H1 (cell line): ENCODE measurements at regions not wholly inside any gene's neighbourhood (a gene's known extent, or its start where the extent isn't known, plus 50 kb on each side); places are given as distances from the start of the nearest gene placed in this dataset.

Experiments
- CTCF ChIA-PET: fragments of 300-600 bp; sonication (Branson Sonifier 250); formaldehyde crosslinking; loops from one replicate; lab custom pipeline; 2021; ENCODE audit not compliant: partially characterized antibody; lab: Charles Lee
- POLR2A ChIA-PET: fragments of 300-600 bp; sonication (Branson Sonifier 250); formaldehyde crosslinking; loops from one replicate; lab custom pipeline; 2021; ENCODE audit warnings: inconsistent platforms; ENCODE audit not compliant: partially characterized antibody; lab: Charles Lee
- DNase-seq, 2 experiments: peaks; one replicate each; pipeline versions ENCODE4 v3.0.0 to v3.0.0-alpha.2; 2010 to 2022; ENCODE audit warnings: low spot score in 2 of 2, low read depth in 1 of 2, mixed read lengths in 1 of 2
- FAIRE-seq: peaks from 2 replicates; lab custom pipeline; 2011; peaks lifted over from hg19 to GRCh38; lab: Jason Lieb, UNC
- H2AFZ ChIP-seq: 2 replicates; pipeline ENCODE4 v1.8.1; 2012; ENCODE audit warnings: low read length, inconsistent platforms
- H2AK5ac ChIP-seq: 2 replicates; pipeline ENCODE4 v1.6.1; 2013; ENCODE audit warnings: low read depth, low read length
- H2BK120ac ChIP-seq: replicated peaks from 2 replicates; pipeline ENCODE3; 2013; ENCODE audit warnings: low read depth, low read length, inconsistent platforms
- H2BK12ac ChIP-seq: 2 replicates; pipeline ENCODE4 v1.6.1; 2013; ENCODE audit warnings: low read depth, low read length
- H2BK15ac ChIP-seq: 2 replicates; pipeline ENCODE4 v1.6.1; 2013; ENCODE audit warnings: low read length
- H2BK20ac ChIP-seq: 2 replicates; pipeline ENCODE4 v1.6.1; 2013; ENCODE audit warnings: low read length
- H2BK5ac ChIP-seq: 2 replicates; pipeline ENCODE4 v1.6.1; 2013; ENCODE audit warnings: low read depth, low read length
- H3K14ac ChIP-seq: 2 replicates; pipeline ENCODE4 v1.6.1; 2013; ENCODE audit warnings: inconsistent platforms; ENCODE audit not compliant: insufficient read length
- H3K18ac ChIP-seq: 2 replicates; pipeline ENCODE4 v1.6.1; 2013; ENCODE audit warnings: low read length; ENCODE audit errors: extremely low read depth
- H3K23ac ChIP-seq: 2 replicates; pipeline ENCODE4 v1.6.1; 2013; ENCODE audit warnings: inconsistent platforms; ENCODE audit not compliant: insufficient read length
- H3K23me2 ChIP-seq: 2 replicates; pipeline ENCODE4 v1.6.1; 2013; ENCODE audit warnings: low read depth, low read length
- H3K27ac ChIP-seq: 2 replicates; pipeline ENCODE4 v1.6.1; 2011; ENCODE audit warnings: low read depth, low read length, inconsistent platforms
- H3K27me3 ChIP-seq, 4 experiments: replicated peaks in 1 of 4; 1 replicate in 1 of 4; 2 replicates in 3 of 4; pipeline versions ENCODE4 v1.6.1 to v1.8.1; 2011 to 2013; ENCODE audit warnings: low read length in 3 of 4, mild to moderate bottlenecking in 3 of 4, inconsistent platforms in 2 of 4, mixed read lengths in 2 of 4, moderate library complexity in 1 of 4; ENCODE audit not compliant: control insufficient read depth in 3 of 4, insufficient read depth in 3 of 4; ENCODE audit errors: extremely low read depth in 1 of 4
- H3K36me3 ChIP-seq, 4 experiments: 2 replicates each; pipeline versions ENCODE4 v1.6.1 to v1.8.1; 2011 to 2013; ENCODE audit warnings: mild to moderate bottlenecking in 4 of 4, low read length in 3 of 4, moderate library complexity in 2 of 4, control low read depth in 1 of 4, inconsistent platforms in 1 of 4; ENCODE audit not compliant: insufficient read depth in 4 of 4, control insufficient read depth in 2 of 4
- H3K4ac ChIP-seq: replicated peaks from 2 replicates; pipeline ENCODE3; 2013; ENCODE audit warnings: low read length, low read depth, mixed read lengths, inconsistent platforms; ENCODE audit not compliant: insufficient read length
- H3K4me1 ChIP-seq, 4 experiments: replicated peaks in 1 of 4; 1 replicate in 1 of 4; 2 replicates in 3 of 4; pipeline versions ENCODE4 v1.6.1 to v1.8.1; 2011 to 2013; ENCODE audit warnings: low read length in 3 of 4, inconsistent platforms in 2 of 4, mixed read lengths in 1 of 4; ENCODE audit not compliant: insufficient read depth in 4 of 4, control insufficient read depth in 3 of 4
- H3K4me2 ChIP-seq, 2 experiments: 2 replicates each; pipeline versions ENCODE4 v1.6.1 to v1.8.1; 2011 to 2013; ENCODE audit warnings: low read depth in 2 of 2, low read length in 2 of 2, control low read depth in 1 of 2, inconsistent platforms in 1 of 2, mild to moderate bottlenecking in 1 of 2; ENCODE audit not compliant: insufficient read depth in 1 of 2
- H3K4me3 ChIP-seq, 4 experiments: fragments of 200-600, 300-600 bp in 1 of 4; sonication (generic), shearing (Covaris generic), sonication (Bioruptor Twin) in 1 of 4; 2 replicates each; pipeline versions ENCODE4 v1.5.1 to v1.8.1; 2011 to 2016; ENCODE audit warnings: low read length in 4 of 4, low read depth in 3 of 4, control low read depth in 2 of 4, inconsistent platforms in 2 of 4, mild to moderate bottlenecking in 2 of 4, mixed read lengths in 1 of 4, moderate library complexity in 1 of 4; ENCODE audit not compliant: insufficient read depth in 2 of 4; ENCODE audit errors: extremely low read depth in 1 of 4
- H3K56ac ChIP-seq: replicated peaks from 2 replicates; pipeline ENCODE3; 2013; ENCODE audit warnings: low read depth, mild to moderate bottlenecking, mixed read lengths, low read length, inconsistent platforms; ENCODE audit not compliant: insufficient read length
- H3K79me1 ChIP-seq: 2 replicates; pipeline ENCODE4 v1.6.1; 2013; ENCODE audit warnings: low read depth, low read length, control low read depth
- H3K79me2 ChIP-seq, 2 experiments: 2 replicates each; pipeline versions ENCODE4 v1.6.1 to v1.8.1; 2012 to 2013; ENCODE audit warnings: low read length in 2 of 2, mild to moderate bottlenecking in 2 of 2, inconsistent platforms in 1 of 2; ENCODE audit not compliant: insufficient read depth in 2 of 2, control insufficient read depth in 1 of 2
- H3K9ac ChIP-seq, 4 experiments: replicated peaks in 1 of 4; 1 replicate in 1 of 4; 2 replicates in 3 of 4; pipeline versions ENCODE4 v1.6.1 to v1.8.1; 2011 to 2013; ENCODE audit warnings: low read depth in 3 of 4, low read length in 3 of 4, control low read depth in 2 of 4, mild to moderate bottlenecking in 2 of 4, moderate library complexity in 2 of 4, inconsistent platforms in 1 of 4; ENCODE audit errors: extremely low read depth in 1 of 4
- H3K9me3 ChIP-seq, 2 experiments: 2 replicates each; pipeline versions ENCODE4 v1.6.1 to v1.8.1; 2012 to 2013; ENCODE audit warnings: mild to moderate bottlenecking in 2 of 2, moderate library complexity in 2 of 2, control low read depth in 1 of 2, inconsistent platforms in 1 of 2, low read depth in 1 of 2, low read length in 1 of 2, mixed read lengths in 1 of 2; ENCODE audit not compliant: insufficient read depth in 2 of 2
- H4K20me1 ChIP-seq, 2 experiments: replicated peaks in 1 of 2; 2 replicates each; pipeline versions ENCODE3 to v1.8.1; 2011 to 2013; ENCODE audit warnings: inconsistent platforms in 2 of 2, low read length in 2 of 2, mild to moderate bottlenecking in 1 of 2; ENCODE audit not compliant: insufficient read depth in 2 of 2, control insufficient read depth in 1 of 2
- H4K5ac ChIP-seq: 2 replicates; pipeline ENCODE4 v1.6.1; 2013; ENCODE audit warnings: low read length, low read depth, mixed read lengths, inconsistent platforms; ENCODE audit not compliant: insufficient read length
- H4K8ac ChIP-seq: 2 replicates; pipeline ENCODE4 v1.8.0; 2013; ENCODE audit warnings: mild to moderate bottlenecking, moderate library complexity, low read length, inconsistent platforms; ENCODE audit not compliant: insufficient read depth; ENCODE audit errors: extremely low read depth
- H4K91ac ChIP-seq: replicated peaks from 2 replicates; pipeline ENCODE3; 2013; ENCODE audit warnings: low read length, mixed read lengths, inconsistent platforms; ENCODE audit not compliant: insufficient read length
- BCL11A ChIP-seq, 2 experiments: IDR thresholded peaks; one replicate each; pipeline ENCODE4 v1.6.1; 2011; ENCODE audit warnings: low read depth in 2 of 2, low read length in 2 of 2, mild to moderate bottlenecking in 2 of 2
- CBX8 ChIP-seq: fragments of 300-800, 300-1000 bp; sonication (generic); IDR thresholded peaks from 2 replicates; pipeline ENCODE4 v1.7.1; 2016; ENCODE audit warnings: low read depth, low read length, borderline replicate concordance
- EP300 ChIP-seq, 2 experiments: IDR thresholded peaks; 1 replicate in 1 of 2; 2 replicates in 1 of 2; pipeline ENCODE4 v1.6.1; 2011 to 2012; ENCODE audit warnings: low read depth in 2 of 2, low read length in 2 of 2, mild to moderate bottlenecking in 2 of 2, borderline replicate concordance in 1 of 2, inconsistent platforms in 1 of 2, moderate library complexity in 1 of 2
- EZH2 ChIP-seq: fragments of 200-600 bp; sonication (generic); IDR thresholded peaks from 2 replicates; pipeline ENCODE4 v1.7.1; 2012; ENCODE audit warnings: low read depth, mild to moderate bottlenecking, moderate library complexity, low read length, inconsistent platforms; ENCODE audit not compliant: severe bottlenecking
- KDM5A ChIP-seq: fragments of 200-600 bp; IDR thresholded peaks from 2 replicates; pipeline ENCODE4 v1.7.1; 2012; ENCODE audit warnings: mild to moderate bottlenecking, low read length, inconsistent platforms, mixed read lengths
- POU5F1 ChIP-seq: IDR thresholded peaks from 2 replicates; pipeline ENCODE4 v1.6.1; 2011; ENCODE audit warnings: low read depth, mild to moderate bottlenecking, low read length, moderate library complexity
- SIN3A ChIP-seq, 2 experiments: IDR thresholded peaks in 1 of 2; conservative IDR thresholded peaks in 1 of 2; 2 replicates each; pipeline ENCODE4 v1.6.1; 2011 to 2012; ENCODE audit warnings: low read length in 2 of 2, improper control_type of control experiment in 1 of 2, low read depth in 1 of 2, mild to moderate bottlenecking in 1 of 2
- TEAD4 ChIP-seq: IDR thresholded peaks from 2 replicates; pipeline ENCODE4 v1.6.1; 2012; ENCODE audit warnings: low read depth, low read length, inconsistent platforms, mixed read lengths
- WGBS, 2 experiments: shearing (Covaris generic) in 1 of 2; methylation state at CpG; one replicate each; pipeline versions ENCODE4 v1.1.6 to v1.1.7; 2013 to 2015; ENCODE audit warnings: low lambda C conversion rate in 2 of 2, mixed read lengths in 2 of 2, inconsistent platforms in 1 of 2, low coverage in 1 of 2, missing lambda C conversion rate in 1 of 2; ENCODE audit not compliant: insufficient replicate concordance in 2 of 2, insufficient coverage in 1 of 2, insufficient read length in 1 of 2; ENCODE audit errors: extremely low coverage in 1 of 2, missing lambda C conversion rate in 1 of 2; 5-methylcytosine and 5-hydroxymethylcytosine counted together

DNA sequence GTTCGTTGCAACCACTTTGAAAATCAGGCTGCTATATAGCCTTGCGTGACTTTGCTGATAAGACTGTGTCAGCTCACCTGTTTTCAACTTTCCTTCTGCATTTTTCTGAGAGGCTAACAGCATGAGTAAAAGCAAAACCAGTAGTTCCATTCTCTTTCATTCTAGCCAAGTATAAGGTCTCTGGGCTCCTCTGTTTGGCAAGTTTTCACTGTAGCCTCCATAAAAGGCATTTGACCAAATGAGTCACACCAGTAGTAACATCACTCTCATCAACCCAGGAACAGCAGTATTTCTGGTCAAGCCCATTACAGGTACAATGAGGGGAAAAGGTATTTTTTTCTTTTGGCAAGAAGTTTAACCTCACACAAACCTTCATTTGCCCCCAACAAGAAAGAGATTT, 1149.8 kb upstream of the MIR17HG start:
- no peaks in the 10 kb centered on the region for H4K20me1 ChIP-seq
- FAIRE-seq = no peak
- H3K4me1 ChIP-seq = no peaks in the 10 kb centered on the region
- DNase-seq = no peak
- H4K91ac ChIP-seq = no peak overlapping the region
- 0 out of 2 replicates have a peak overlapping the region, but pooled peaks have one; percentile 2 for H2AFZ ChIP-seq
- no peak overlapping the region for H3K56ac ChIP-seq
- H3K27me3 ChIP-seq = no peaks in the 10 kb centered on the region
- no peak overlapping the region for H2AK5ac ChIP-seq
- no peak overlapping the region for H2BK12ac ChIP-seq
- H3K9me3 ChIP-seq = no peaks in the 10 kb centered on the region
- no peak overlapping the region for H3K27ac ChIP-seq
- H2BK20ac ChIP-seq = no peak overlapping the region
- ChIA-PET CTCF (no interaction called here), POLR2A (no interaction called here)
- no peaks in the 10 kb centered on the region for H3K79me1 ChIP-seq
- H4K5ac ChIP-seq = no peak overlapping the region
- no peak overlapping the region for H3K4ac ChIP-seq
- WGBS, 2 experiments = 90% methylated on average over 2 of the region's 2 CpGs; no CpG with 5 or more reads in 1 of the 2 experiments
- H3K23me2 ChIP-seq = no peaks in the 10 kb centered on the region
- no peak overlapping the region for H3K14ac ChIP-seq
- no peak overlapping the region for H3K4me2 ChIP-seq
- H3K79me2 ChIP-seq = no peaks in the 10 kb centered on the region
- no peak overlapping the region for H2BK5ac ChIP-seq
- no peaks in the 10 kb centered on the region for H3K36me3 ChIP-seq
- H4K8ac ChIP-seq = no peak overlapping the region
- H3K4me3 ChIP-seq = no peak overlapping the region
- no peak overlapping the region for H3K9ac ChIP-seq
- TF ChIP-seq SIN3A (conservative IDR thresholded peaks at IDR 0.05 in 1 of 2, IDR thresholded peaks at IDR 0.05 in 1 of 2; ENCODE audit: low read depth in 1 of 2, low read length in 2 of 2) = no peak
- no peak for TF ChIP-seq KDM5A
- no peak for TF ChIP-seq EP300 (IDR thresholded peaks at IDR 0.05; ENCODE audit: borderline replicate concordance in 1 of 2, low read depth in 2 of 2, low read length in 2 of 2)
- no peak for TF ChIP-seq CBX8
- TF ChIP-seq POU5F1 = no peak
- no peak for TF ChIP-seq TEAD4
- no peak for TF ChIP-seq EZH2
- TF ChIP-seq BCL11A (IDR thresholded peaks at IDR 0.05; ENCODE audit: low read depth in 2 of 2, low read length in 2 of 2) = no peak
- TF ChIP-seq, all 59 proteins: peak for 0
- Histone ChIP-seq H2BK15ac (no peak overlapping the region), H3K23ac (no peak overlapping the region), H2BK120ac (no peak overlapping the region), H3K18ac (no peak overlapping the region)
